ENCODE measurements at regions not wholly inside any gene's neighbourhood (a gene's known extent, or its start where the extent isn't known, plus 50 kb on each side); places are given as distances from the start of the nearest gene placed in this dataset.

DNA sequence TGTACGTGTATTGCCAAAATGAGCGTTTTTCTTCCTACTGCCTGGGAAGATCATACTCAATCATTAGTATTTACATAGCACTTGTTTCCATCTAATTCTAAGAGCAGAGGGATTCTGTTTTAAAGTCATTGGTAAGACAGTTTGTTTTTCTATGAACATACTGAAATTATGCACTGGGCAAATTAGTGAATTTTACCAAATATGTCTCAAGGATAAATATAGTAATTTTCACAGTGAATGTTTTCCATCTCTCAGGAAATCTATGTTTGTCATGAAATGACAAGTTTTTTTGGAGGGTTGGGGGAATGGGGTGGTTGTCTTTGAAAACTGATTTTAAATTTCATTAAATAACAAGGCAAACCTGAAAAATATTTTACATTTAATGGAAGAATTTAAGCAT lies 441.3 kb upstream of the ARRDC3 start:
- H3K36me3 ChIP-seq (ENCODE audit: low read depth) = no peaks in the 10 kb centered on the region
- intact Hi-C loops (cut with DNase I, micrococcal nuclease) = no loop called here
- TF ChIP-seq, protein P1, sequence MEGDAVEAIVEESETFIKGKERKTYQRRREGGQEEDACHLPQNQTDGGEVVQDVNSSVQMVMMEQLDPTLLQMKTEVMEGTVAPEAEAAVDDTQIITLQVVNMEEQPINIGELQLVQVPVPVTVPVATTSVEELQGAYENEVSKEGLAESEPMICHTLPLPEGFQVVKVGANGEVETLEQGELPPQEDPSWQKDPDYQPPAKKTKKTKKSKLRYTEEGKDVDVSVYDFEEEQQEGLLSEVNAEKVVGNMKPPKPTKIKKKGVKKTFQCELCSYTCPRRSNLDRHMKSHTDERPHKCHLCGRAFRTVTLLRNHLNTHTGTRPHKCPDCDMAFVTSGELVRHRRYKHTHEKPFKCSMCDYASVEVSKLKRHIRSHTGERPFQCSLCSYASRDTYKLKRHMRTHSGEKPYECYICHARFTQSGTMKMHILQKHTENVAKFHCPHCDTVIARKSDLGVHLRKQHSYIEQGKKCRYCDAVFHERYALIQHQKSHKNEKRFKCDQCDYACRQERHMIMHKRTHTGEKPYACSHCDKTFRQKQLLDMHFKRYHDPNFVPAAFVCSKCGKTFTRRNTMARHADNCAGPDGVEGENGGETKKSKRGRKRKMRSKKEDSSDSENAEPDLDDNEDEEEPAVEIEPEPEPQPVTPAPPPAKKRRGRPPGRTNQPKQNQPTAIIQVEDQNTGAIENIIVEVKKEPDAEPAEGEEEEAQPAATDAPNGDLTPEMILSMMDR (IDR thresholded peaks at IDR 0.05) = no peak
- no peaks in the 10 kb centered on the region for H3K9me3 ChIP-seq
- H3K4me3 ChIP-seq = no peak overlapping the region
- H3K4me1 ChIP-seq (ENCODE audit: low read depth) = no peaks in the 10 kb centered on the region
- no peak for DNase-seq
- no peak for ATAC-seq

DNA sequence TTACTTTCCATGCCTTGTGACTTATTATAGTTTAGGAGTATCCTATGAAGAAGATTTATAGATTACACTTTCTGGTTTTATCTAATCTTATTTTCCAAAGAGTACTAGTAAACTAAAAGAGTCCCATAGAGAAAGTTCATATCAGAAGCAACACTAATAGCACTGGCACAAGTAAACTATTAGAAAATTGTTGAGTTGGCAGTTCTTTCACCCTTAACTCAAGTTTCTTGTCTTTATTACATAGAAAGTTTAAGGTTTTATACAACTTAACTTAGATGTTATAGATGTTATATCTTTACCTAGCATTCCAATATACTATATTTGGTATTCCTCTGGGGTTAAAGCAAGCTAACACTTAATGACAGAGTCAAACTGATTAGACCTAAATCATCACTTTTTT lies 437.8 kb upstream of the ARRDC3 start:
- TF ChIP-seq, protein P1 (IDR thresholded peaks at IDR 0.05) = no peak
- H3K9me3 ChIP-seq = no peaks in the 10 kb centered on the region
- intact Hi-C loops (cut with DNase I, micrococcal nuclease) = no loop called here
- ATAC-seq = no peak
- no peaks in the 10 kb centered on the region for H3K36me3 ChIP-seq (ENCODE audit: low read depth)
- no peaks in the 10 kb centered on the region for H3K4me1 ChIP-seq (ENCODE audit: low read depth)
- H3K4me3 ChIP-seq = no peak overlapping the region
- DNase-seq = no peak

GRCh38 chr5:91816681-91817080 lies 433.6 kb upstream of the ARRDC3 start:
- intact Hi-C loops (cut with DNase I, micrococcal nuclease) = no loop called here
- ATAC-seq = no peak
- TF ChIP-seq, protein P1 (IDR thresholded peaks at IDR 0.05) = no peak
- no peaks in the 10 kb centered on the region for H3K9me3 ChIP-seq
- no peak for DNase-seq
- H3K36me3 ChIP-seq (ENCODE audit: low read depth) = no peaks in the 10 kb centered on the region
- no peaks in the 10 kb centered on the region for H3K4me1 ChIP-seq (ENCODE audit: low read depth)
- no peak overlapping the region for H3K4me3 ChIP-seq

- intact Hi-C loops (cut with DNase I, micrococcal nuclease) = no loop called here
- Histone ChIP-seq H3K36me3 (ENCODE audit: low read depth) (no peaks in the 10 kb centered on the region), H3K4me1 (ENCODE audit: low read depth) (no peaks in the 10 kb centered on the region), H3K9me3 (peaks cover 6% of the 10 kb centered on the region), H3K4me3 (no peak overlapping the region)
- ATAC-seq (no peak), DNase-seq (no peak)
- TF ChIP-seq, protein P1 (IDR thresholded peaks at IDR 0.05) = no peak
Measured at GRCh38 chr5:91797576-91797975, 414.5 kb upstream of the ARRDC3 start.

GRCh38 chr5:91794856-91795548 lies 411.9 kb upstream of the ARRDC3 start:
- intact Hi-C loops (cut with DNase I, micrococcal nuclease) = no loop called here
- ATAC-seq = no peak
- TF ChIP-seq, protein P1 (IDR thresholded peaks at IDR 0.05) = no peak

GRCh38 chr5:91794455-91794854 lies 411.3 kb upstream of the ARRDC3 start:
- Histone ChIP-seq H3K4me1 (ENCODE audit: low read depth) (no peaks in the 10 kb centered on the region), H3K36me3 (ENCODE audit: low read depth) (no peaks in the 10 kb centered on the region), H3K9me3 (no peaks in the 10 kb centered on the region), H3K4me3 (no peak overlapping the region)
- DNase-seq = no peak
- intact Hi-C loops (cut with DNase I, micrococcal nuclease) = no loop called here
- TF ChIP-seq, protein P1 (IDR thresholded peaks at IDR 0.05) = no peak
- ATAC-seq = no peak

More at GRCh38 chr5:91794856-91795548, 411.9 kb upstream of the ARRDC3 start:
- no peaks in the 10 kb centered on the region for H3K9me3 ChIP-seq
- no peaks in the 10 kb centered on the region for H3K36me3 ChIP-seq (ENCODE audit: low read depth)
- DNase-seq = no peak
- H3K4me3 ChIP-seq = no peak overlapping the region
- H3K4me1 ChIP-seq (ENCODE audit: low read depth) = no peaks in the 10 kb centered on the region

Measured in mucosa of descending colon (tissue), 3 donors.